NCI-H1105 treated with DMSO at 0.1 percent for 48 hours (cell line): ENCODE measurements at regions not wholly inside any gene's neighbourhood (a gene's known extent, or its start where the extent isn't known, plus 50 kb on each side); places are given as distances from the start of the nearest gene placed in this dataset.
"Not testable (repeated sequence)": the region's sequence is repeated elsewhere in the genome, so short reads cannot be mapped to it uniquely, and the experiment has no call there.

Source experiments
- DNase-seq: peaks from one replicate; lab custom pipeline; 2025; lab: John Stamatoyannopoulos, UW

DNA sequence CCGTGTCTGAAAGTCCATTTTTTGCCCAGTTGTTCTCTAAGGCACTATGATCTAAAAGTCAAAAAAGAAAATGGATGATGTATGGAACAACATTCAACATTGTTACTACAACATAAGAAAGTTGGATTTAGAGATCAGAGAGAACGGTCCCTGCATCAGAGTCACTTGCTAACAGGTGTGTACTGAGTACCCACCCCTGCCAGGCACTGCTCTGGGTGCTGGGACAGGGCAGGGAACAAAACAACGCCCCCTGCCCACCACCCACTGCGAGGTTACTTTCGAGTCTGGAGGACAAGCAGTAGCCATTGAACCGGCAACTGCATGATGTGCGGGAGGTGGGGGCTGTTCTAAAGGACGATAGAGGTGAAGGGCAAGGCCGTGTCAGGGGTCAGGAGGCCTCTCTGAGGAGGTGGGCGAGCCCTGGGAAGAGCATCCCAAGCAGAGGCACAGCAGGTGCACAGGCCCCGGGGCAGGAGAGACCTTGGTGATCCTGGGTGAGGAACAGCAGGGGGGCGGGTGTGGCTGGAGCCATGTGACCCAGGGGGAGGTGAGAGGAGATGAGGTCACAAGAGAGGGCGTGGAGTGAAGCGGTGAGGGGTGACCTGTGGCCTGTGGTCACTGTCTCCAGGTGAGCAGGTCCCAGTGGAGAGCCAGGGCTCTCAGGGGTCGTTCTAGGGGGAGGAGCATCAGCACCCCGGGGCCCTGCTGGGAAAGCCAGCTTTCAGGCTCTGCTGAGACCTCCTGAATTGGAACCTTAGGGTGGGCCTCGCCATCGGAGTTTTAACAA, 197.5 kb upstream of the SULF2 start:
- no peak for DNase-seq

DNA sequence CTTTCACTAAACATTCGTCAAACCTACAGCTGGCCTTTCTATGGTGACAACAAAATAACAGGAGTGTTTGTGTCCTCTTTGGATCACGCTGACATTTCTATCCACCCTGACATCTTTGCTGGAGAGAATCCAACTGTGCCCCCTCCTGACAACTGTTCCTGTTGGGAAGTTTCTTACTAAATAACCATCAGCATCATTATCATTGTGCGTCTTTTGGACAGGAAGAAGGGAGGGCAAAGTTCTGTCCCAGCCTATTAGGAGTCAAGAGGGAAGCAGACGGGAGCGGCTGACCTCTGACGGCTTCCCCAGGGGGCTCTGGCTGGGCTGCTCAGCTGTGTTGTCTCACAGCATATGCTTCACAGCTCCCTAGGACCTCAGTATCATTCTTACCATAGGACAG, 195.9 kb upstream of the SULF2 start:
- DNase-seq: no peak

DNA sequence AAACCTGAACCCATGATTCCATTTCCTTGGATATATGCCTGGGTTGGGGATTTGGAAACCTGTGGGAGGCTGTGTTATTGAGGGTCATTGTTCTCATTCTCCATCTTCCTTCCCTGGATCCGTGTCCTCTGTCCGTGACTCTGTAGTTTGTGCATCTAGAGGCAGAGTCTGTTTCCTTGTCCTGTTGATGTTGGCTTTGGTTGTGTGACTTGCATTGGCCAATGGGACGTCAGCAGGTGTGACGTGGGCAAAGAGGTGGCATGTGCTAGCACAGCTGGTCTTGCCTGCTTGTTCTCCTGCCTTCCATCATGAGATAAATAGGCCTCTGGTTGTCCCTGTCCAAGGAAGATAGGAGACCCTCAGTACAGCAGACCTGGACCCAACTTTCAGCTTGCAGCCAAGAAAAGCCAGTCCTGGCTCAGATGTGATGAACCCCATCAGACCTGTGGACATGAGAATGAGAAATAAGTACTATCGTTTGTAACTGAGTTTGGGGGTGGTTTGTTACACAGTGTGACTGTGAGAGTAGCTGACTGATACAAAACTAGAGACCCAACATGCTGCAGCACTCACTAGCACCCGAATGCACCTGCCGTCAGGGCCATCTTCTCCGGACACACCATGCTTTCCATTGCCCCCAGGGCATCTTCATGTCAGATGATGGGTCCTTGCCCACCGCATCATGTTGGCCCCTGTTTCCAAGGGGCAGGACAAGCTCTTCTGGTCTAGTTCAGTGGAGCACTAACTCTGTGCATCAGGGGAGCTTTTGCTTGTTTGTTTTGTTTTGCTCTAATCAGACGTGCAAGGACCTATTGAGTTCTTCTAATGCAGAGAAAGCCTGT, 195.3 kb upstream of the SULF2 start:
- no peak for DNase-seq

DNA sequence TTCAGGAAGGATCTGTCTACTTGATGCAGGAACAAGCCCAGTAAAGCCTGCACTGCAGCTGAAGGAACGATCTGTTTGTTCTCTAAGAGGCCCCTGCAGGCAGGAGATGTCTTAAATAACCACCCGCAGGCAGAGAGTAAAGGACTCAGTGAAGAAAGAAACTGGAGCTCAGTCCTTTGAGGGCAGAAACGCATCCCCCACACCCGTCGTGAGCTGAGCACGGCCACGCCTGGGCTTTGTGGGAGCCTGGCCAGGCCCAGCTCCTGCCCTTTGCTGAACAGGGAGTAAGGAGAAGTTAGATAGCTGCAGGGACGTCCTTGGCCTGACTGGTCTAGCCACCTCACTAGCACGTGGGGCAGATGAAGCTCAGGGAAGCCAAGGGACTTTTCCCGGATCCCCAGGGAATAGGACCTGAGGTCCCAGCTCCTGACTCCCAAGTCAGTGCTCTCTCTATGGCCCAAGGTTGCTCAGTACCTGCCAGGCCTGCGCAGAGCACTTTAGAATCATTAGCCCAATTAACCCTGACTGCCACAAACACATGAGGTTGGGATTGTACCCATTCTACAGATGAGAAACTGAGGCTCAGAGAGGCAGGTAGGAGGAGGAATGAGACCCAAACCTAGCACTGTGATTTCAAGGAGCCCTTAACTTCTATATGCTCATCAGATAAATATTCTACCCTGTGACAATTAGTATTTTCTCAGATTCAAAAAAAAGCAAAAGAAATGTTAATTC, 194.2 kb upstream of the SULF2 start:
- not testable (repeated sequence) for DNase-seq

DNA sequence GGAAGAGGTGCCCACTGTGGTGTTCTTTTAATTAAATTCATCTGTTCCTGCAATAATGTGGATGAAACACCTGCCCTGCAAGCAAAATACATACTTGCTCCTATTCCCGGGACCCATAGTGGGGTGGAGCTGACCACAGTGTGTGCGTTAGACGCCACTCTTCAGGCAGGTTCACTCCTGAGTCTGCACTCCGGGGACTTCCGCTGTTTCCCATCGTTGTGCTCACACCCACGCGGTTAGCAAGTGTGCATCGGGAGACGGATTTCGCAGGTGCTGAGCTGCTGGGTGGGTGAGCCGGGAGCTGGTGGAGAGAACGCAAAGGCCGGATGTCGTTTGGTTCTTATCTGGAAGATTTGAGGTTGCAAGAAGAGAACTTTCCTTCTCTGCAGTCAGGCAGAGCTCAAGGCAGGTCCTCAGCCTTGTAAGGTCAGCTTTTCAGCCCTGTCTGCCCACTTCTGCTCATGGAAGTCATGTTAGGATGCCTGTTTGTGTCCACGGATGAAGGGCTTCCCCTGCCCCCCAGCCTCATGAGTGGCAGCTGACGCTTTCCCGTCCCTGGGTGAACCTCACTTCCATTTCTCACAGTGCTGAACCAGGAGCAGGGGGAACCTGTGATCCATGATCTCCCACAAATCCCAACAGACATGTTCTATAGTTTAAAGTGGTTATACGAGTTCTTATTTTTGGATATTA, 193.3 kb upstream of the SULF2 start:
- not testable (repeated sequence) for DNase-seq

DNA sequence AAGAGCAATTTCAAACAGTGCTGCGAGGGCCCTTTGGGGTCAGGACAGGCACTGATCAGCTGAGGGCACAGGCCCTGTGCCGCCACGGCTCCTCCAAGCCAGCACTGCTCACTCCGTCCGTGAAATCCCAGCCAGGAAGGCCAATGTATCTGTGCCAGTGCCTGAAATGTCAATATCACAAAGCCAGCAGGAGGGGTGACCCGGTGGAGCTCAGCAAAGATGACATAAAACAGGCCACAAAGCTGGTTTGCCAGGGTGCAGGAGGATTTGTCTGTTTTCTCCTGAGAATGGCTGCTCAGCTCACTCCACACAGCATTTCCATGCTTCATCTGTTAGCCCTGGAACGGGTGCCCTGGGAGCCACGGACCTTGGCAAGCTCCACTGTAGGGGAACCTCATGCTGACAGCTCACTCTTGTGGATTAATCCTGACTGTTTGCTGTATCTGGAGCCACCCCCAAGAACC, 192.5 kb upstream of the SULF2 start:
- DNase-seq: not testable (repeated sequence)

DNA sequence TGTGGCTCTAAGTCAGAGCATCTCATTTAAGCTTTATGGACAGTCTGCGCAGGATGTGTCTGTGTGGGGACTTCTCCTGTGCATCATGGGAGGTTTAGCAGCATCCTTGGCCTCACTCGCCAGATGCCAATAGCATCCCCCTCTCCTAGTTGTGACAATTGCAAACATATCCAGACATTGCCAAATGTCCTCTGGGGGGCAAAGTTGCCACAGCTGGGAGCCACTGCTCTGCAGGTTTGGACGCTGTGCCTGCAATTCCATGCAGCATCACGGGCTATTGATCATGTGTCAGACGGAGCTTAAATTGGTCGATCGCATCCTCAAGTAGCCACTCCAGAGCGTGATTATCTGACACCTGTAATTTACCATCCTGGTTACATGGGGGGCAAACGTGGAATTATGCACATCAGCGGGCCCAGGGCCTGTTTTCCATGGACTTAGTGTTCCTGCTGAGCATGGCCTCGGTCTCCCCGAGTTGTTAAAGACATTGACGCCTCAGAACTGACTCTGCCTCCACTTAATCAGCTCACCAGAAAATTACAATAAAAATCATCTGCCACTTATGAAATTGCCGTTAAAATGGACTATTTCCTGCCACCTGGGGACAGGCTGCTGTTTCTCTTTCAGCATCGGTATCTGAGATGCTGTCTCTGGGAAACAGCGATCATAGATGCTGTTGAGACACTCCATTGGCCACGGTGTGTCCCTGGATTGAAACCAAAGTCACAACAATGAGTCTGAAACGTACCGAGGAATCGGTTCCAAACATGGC, 191.9 kb upstream of the SULF2 start:
- peak; percentile 1 for DNase-seq

DNA sequence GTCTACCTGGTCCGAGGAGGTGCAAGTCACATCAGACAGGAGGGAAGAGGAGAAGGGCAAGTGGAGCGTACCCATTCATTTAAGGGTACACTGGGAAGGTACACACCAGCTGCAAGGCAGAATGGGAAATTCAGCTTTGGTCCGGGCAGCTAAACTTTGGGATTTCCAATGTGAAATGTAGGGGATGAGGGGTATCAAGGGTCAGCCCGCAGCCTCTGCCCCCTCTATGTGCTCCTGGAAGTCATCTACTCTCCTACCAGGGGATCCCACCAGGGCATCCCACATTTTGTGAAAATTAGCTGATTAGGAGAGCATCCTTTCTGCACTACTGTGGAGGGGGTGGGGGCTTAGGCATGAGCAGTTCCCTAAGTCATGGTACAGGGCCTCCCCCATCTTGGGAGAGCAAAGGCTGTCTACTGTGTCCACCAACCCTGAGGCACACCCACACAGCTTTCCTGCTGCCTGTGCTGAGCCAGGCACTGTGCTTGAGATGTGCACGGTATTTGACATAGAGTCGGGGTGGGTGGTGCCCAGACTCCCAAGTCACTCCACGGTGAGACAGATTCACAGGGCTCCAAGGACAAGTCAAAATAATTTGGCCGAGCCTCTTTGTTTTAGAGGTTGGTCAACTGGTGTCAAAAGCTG, 189.1 kb upstream of the SULF2 start:
- no peak for DNase-seq

DNA sequence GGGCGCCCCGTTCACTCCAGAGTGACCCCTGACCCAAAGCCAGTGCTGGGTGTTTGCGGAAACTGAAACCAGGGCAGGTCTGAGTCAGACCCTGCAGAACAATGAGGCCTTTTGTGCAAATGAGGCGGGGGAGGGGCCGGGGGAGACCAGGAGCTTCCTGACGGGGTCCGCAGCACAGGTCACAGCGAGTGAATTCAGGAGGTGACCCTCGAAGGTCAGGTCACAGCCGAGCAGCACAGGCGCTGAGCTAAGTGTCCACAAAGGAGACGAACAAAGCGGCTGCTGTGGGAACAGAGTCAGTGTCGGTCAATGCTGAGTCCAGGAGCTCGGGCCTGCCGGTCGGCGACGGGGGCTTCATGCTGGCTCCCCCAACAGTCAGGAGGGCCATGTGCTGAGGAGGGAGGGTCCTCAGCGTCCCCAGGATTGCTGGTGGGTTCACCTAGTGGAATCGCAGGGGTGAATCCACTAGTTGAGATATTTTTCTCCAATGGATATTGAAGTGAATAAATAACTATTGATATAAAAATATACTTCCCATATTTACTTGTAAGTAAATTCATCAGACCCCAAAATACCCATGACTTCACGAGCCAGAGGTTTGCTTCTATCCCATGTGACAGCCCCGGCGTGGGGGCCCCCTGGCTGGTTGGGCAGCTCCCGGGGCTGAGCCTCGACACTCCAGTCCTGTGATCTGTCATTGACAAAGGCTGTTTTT, 188.4 kb upstream of the SULF2 start:
- DNase-seq: no peak

DNA sequence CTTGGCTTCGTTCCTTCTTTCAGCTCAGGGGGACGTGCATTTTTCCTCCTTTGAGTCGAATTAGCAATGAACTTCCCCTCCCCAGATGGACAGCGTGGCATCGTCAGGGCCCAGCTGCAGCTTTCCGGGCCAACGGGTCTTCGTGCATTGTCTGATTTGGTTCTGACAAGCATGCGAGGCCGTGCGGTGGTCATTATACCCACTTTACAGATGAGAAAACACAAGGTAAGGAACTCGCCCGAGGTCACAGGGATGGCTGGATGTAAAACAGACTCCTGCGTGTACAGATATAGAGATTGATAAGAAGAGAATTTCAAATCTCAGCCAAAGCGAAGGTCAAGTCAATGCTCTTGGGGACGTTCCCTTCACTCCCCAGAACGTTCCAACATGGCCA, 187.6 kb upstream of the SULF2 start:
- no peak for DNase-seq

DNA sequence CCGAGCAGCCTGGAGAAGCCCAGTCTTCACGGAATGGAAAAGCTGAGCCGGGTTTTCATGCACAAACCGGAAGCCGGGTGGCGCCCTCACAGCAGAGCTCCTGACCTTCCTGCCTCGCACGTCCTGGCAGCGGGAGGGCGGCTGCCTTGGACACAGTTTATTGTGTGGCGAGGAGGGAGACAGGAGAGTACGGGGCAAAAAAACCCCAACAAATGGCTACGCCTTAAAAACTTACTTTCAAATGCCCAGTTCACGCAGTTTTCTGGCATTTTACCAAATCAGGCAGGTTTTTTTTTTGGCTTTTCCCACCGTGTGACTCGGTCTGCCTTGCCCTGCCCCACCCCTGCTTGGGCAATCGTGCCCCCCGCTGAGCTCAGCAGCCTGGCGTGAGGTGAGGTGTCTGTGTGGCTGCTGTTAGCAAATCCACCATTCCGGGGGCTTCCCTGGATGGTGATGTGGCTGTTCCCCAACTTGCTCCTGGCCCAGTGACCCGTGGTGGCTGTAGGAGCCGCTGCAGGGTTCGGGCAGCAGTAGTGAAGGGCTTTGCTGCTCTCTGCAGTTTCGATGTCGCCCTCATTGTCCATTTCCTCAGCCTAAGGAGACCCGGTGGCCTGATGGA, 187.1 kb upstream of the SULF2 start:
- DNase-seq: not testable (repeated sequence)

DNA sequence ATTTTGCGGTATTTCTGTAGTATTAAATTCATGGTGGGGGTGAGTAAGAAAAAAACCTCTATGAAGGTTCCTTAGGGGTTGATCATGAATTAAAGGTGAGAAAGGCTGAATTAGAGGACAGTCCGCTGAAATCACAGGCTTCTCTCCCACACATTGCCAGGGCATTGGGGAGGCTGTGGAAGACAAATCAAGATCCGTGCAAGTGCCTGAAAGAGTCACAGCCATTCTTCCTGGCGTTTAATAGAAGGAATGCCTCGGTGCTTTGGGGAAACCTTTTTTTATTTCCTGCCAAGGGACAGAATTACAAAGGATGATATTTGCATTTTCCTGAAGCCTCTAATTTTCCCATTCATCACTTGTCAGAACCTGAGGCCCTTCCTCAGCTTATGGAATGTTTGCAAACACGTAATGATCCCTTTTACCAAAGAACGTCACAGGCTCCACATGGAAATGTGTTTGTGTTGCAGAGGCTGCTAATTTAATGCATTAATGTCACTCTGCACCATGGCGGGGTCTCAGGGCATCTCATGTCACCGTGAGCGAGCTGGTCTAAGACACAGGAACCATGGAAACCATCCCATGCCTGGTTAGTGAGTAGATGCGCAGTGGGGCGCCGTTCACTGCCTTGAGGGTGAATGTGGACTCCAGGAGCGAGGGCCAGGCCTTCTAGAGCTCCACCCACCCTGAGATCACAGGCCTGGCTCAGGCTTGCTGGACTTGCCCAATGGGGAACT, 185.9 kb upstream of the SULF2 start:
- no peak for DNase-seq

DNA sequence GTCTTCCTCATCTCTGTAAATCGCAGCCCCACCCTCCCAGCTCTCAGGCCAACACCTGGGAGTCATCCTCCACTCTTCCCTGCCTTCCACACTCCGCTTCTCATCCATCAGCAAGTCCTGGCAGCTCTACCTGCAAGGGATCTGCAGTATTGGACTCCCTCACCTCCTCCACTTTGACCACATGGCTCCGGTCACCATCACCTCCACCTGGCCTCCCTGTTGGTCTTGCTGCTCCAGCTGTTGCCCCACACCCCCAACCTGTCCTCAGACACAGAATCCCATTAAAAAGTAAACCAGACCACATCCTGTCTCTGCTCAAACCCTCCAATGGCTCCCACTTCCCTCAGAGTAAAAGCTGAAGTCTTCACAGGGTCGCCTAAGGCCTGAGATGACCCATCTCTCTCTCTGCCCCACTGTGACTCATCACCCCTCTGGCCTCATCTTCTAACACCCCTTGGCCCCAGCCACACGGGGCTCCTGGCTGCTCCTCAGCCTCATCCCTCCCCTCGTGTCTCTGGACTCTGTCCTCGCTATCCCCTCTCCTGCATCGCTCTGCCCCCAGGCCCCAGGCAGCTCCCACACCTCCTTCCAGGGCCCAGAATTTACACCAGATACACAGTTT, 185.1 kb upstream of the SULF2 start:
- DNase-seq: no peak

DNA sequence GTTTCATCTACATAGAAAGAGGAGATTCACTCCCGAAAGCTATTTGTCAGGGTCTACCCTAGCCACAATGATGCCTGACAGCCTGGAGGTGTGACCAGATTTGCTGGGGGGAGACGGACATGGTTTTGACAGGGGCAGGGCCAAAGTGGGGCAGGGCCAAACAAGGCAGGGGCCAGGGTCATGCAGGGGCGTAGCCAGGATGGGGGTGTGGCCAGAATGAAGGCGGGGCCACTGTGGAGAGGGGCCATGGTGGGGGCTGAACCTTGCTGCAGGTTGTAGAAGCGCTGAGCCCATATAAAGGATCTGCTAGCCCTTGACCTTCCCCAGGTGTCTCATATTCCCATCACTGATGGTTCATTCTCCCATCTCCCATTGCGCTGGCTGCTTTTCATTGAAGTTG, 184.1 kb upstream of the SULF2 start:
- no peak for DNase-seq

DNA sequence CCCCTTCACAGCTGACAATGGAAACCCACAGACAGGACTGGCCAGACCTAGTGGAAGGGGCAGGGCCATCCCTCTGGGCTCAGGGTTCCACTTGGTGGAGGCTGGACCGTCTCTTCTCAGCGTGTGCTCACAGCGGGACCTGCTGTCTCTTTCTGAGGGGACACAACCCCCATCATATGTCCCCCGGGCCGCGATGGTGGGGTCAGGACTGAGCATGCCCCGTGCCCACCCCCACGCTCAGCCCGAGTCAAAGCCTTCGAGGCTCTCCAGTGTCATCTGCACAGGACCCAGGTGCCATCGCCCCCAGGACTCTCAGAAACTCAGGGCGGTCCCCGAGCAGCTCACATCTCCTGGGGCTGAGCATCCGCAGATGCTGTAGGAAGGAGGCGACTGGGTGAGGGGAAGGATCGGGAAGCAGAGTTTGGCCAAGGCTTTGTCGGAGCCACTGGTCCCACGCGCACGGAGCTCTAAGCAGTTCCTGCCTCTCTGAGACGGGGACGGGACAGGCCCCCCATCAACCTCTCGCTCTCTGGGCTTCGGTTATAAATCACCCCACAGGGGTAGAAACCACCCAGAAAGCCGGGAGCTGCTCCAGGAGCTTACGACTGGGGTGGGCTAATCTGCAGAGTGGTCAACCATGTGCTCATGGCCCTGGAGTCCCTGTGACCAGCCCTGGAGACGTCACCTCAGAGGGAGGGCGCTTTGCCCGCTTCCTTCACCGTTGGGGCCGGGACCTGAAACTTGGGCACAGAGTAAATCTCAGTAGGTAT, 183.4 kb upstream of the SULF2 start:
- DNase-seq: no peak

DNA sequence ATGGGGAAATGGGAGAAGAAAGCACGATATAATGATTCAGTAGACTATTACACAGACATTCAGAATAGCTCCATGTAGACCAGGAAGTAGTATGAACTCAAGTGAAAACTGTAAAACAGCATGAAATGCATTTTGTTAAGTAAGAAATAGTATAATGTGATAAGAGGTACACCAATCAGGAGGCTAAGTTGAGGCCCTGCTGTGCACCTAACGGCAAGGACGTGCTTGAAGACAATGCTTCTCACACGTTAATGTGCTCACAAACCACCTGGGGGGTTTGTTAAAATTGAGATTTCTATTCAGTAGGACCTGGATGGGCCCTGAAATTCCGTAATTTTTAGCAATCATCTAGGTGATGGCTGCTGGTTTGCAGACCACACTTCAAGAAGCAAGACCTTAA, 178.9 kb upstream of the SULF2 start:
- no peak for DNase-seq

DNA sequence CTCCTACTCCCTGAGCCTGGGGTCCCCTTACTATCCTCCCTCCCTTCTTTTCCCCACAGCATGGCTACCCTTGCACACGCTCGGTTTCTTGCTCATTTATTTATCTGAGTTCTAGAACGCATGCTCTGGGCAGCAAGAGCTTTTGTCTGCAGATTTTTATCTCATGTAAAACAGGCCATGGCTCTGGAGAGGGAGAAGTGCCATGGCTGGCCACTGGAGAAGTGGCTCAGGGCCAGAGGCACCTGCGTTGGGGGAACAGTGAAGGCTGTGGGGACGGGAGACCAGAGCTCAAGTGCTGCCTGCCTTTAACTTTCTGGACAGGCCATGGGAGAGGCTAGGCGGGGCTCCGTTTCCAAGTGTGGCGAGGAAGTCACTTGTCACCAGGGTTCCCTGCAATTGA, 177.7 kb upstream of the SULF2 start:
- no peak for DNase-seq
